ENCODE measurements at regions not wholly inside any gene's neighbourhood (a gene's known extent, or its start where the extent isn't known, plus 50 kb on each side); places are given as distances from the start of the nearest gene placed in this dataset.

GRCh38 chr2:126085011-126085795, 570.8 kb upstream of the GYPC start:
- ChIA-PET POLR2A (no interaction called here), CTCF (no interaction called here)
- H3K27me3 Mint-ChIP-seq = no peaks in the 10 kb centered on the region
- no peak overlapping the region for H3K27ac Mint-ChIP-seq
- intact Hi-C loops (cut with micrococcal nuclease) = no loop called here
- ATAC-seq = no peak
- no peaks in the 10 kb centered on the region for H3K9me3 Mint-ChIP-seq
- no peak overlapping the region for H3K4me3 Mint-ChIP-seq
- no peaks in the 10 kb centered on the region for H3K36me3 Mint-ChIP-seq (ENCODE audit: low read depth)
- TF ChIP-seq CTCF (IDR thresholded peaks at IDR 0.05) = no peak
- H3K4me1 Mint-ChIP-seq (ENCODE audit: low read depth) = no peaks in the 10 kb centered on the region
- DNase-seq = no peak

GRCh38 chr2:126100962-126101361, 555.0 kb upstream of the GYPC start:
- intact Hi-C loops (cut with micrococcal nuclease) = no loop called here
- ChIA-PET CTCF (no interaction called here), POLR2A (no interaction called here)
- DNase-seq = no peak
- ATAC-seq = no peak
- Mint-ChIP-seq H3K36me3 (ENCODE audit: low read depth) (no peaks in the 10 kb centered on the region), H3K27ac (no peak overlapping the region), H3K27me3 (no peaks in the 10 kb centered on the region), H3K9me3 (peaks cover under 1% of the 10 kb centered on the region), H3K4me1 (ENCODE audit: low read depth) (no peaks in the 10 kb centered on the region), H3K4me3 (no peak overlapping the region)
- TF ChIP-seq CTCF (IDR thresholded peaks at IDR 0.05) = no peak

GRCh38 chr2:126106006-126106405, 550.0 kb upstream of the GYPC start:
- Mint-ChIP-seq H3K27ac (no peak overlapping the region), H3K4me3 (no peak overlapping the region), H3K27me3 (no peaks in the 10 kb centered on the region), H3K9me3 (peaks cover 1% of the 10 kb centered on the region), H3K4me1 (ENCODE audit: low read depth) (no peaks in the 10 kb centered on the region), H3K36me3 (ENCODE audit: low read depth) (no peaks in the 10 kb centered on the region)
- no peak for TF ChIP-seq CTCF (IDR thresholded peaks at IDR 0.05)
- ATAC-seq (no peak), DNase-seq (no peak)
- ChIA-PET CTCF (no interaction called here), POLR2A (no interaction called here)
- intact Hi-C loops (cut with micrococcal nuclease) = no loop called here

- intact Hi-C loops (cut with micrococcal nuclease) = no loop called here
- ChIA-PET POLR2A (no interaction called here), CTCF (no interaction called here)
- TF ChIP-seq CTCF (IDR thresholded peaks at IDR 0.05) = no peak
- H3K4me3 Mint-ChIP-seq = no peak overlapping the region
- peaks cover 1% of the 10 kb centered on the region for H3K9me3 Mint-ChIP-seq
- no peak for ATAC-seq
- H3K36me3 Mint-ChIP-seq (ENCODE audit: low read depth) = no peaks in the 10 kb centered on the region
- no peak for DNase-seq
- H3K4me1 Mint-ChIP-seq (ENCODE audit: low read depth) = no peaks in the 10 kb centered on the region
- no peak overlapping the region for H3K27ac Mint-ChIP-seq
- no peaks in the 10 kb centered on the region for H3K27me3 Mint-ChIP-seq
Observed at GRCh38 chr2:126107883-126108282, 548.1 kb upstream of the GYPC start.

- Mint-ChIP-seq H3K4me3 (no peak overlapping the region), H3K27ac (no peak overlapping the region), H3K4me1 (ENCODE audit: low read depth) (no peaks in the 10 kb centered on the region), H3K27me3 (no peaks in the 10 kb centered on the region), H3K9me3 (no peaks in the 10 kb centered on the region), H3K36me3 (ENCODE audit: low read depth) (no peaks in the 10 kb centered on the region)
- CTCF ChIA-PET = no interaction called here
- DNase-seq (no peak), ATAC-seq (no peak)
- intact Hi-C loops (cut with micrococcal nuclease) = no loop called here
- POLR2A ChIA-PET = no interaction called here
- no peak for TF ChIP-seq CTCF (IDR thresholded peaks at IDR 0.05)
Observed at GRCh38 chr2:126115975-126116374, 540.0 kb upstream of the GYPC start.

Data from activated CD8-positive, alpha-beta T cell treated with anti-CD3 and anti-CD28 coated beads for 36 hours (primary cell).